ENCODE measurements at regions not wholly inside any gene's neighbourhood (a gene's known extent, or its start where the extent isn't known, plus 50 kb on each side); places are given as distances from the start of the nearest gene placed in this dataset.

- H3K27ac Mint-ChIP-seq: no peak overlapping the region
Observed at GRCh38 chr5:89437450-89438435, 554.8 kb upstream of the MEF2C start.

GRCh38 chr5:89436464-89436863 lies 553.5 kb upstream of the MEF2C start:
- DNase-seq: no peak
- ChIA-PET POLR2A (no interaction called here), CTCF (no interaction called here)
- Mint-ChIP-seq H3K4me3 (no peak overlapping the region), H3K4me1 (no peaks in the 10 kb centered on the region), H3K36me3 (ENCODE audit: low read depth) (no peaks in the 10 kb centered on the region), H3K9me3 (no peaks in the 10 kb centered on the region), H3K27ac (no peak overlapping the region), H3K27me3 (no peaks in the 10 kb centered on the region)

More at GRCh38 chr5:89437450-89438435, 554.8 kb upstream of the MEF2C start:
- no peaks in the 10 kb centered on the region for H3K4me1 Mint-ChIP-seq
- H3K9me3 Mint-ChIP-seq: no peaks in the 10 kb centered on the region
- H3K27me3 Mint-ChIP-seq: no peaks in the 10 kb centered on the region
- DNase-seq: no peak
- H3K36me3 Mint-ChIP-seq (ENCODE audit: low read depth): no peaks in the 10 kb centered on the region
- no peak overlapping the region for H3K4me3 Mint-ChIP-seq
- POLR2A ChIA-PET: no interaction called here
- CTCF ChIA-PET: interaction anchor here (0.6 to 1.0 kb wide), 2 partner anchors 58 to 69 kb away, joined by 3 read pairs; no protein-coding TSS in a partner anchor

- Mint-ChIP-seq H3K27me3 (no peaks in the 10 kb centered on the region), H3K4me3 (no peak overlapping the region), H3K36me3 (ENCODE audit: low read depth) (no peaks in the 10 kb centered on the region), H3K27ac (no peak overlapping the region), H3K9me3 (no peaks in the 10 kb centered on the region), H3K4me1 (no peaks in the 10 kb centered on the region)
- ChIA-PET CTCF (no interaction called here), POLR2A (no interaction called here)
- no peak for DNase-seq
Observed at GRCh38 chr5:89435347-89435746, 552.4 kb upstream of the MEF2C start.

GRCh38 chr5:89428624-89429023 lies 545.6 kb upstream of the MEF2C start:
- no peak for DNase-seq
- Mint-ChIP-seq H3K27me3 (no peaks in the 10 kb centered on the region), H3K4me3 (no peak overlapping the region), H3K36me3 (ENCODE audit: low read depth) (no peaks in the 10 kb centered on the region), H3K27ac (no peak overlapping the region), H3K9me3 (no peaks in the 10 kb centered on the region), H3K4me1 (no peaks in the 10 kb centered on the region)
- POLR2A ChIA-PET: no interaction called here
- CTCF ChIA-PET: no interaction called here

GRCh38 chr5:89425062-89425461 lies 542.1 kb upstream of the MEF2C start:
- H3K36me3 Mint-ChIP-seq (ENCODE audit: low read depth): no peaks in the 10 kb centered on the region
- no peaks in the 10 kb centered on the region for H3K4me1 Mint-ChIP-seq
- no peak overlapping the region for H3K4me3 Mint-ChIP-seq
- H3K27ac Mint-ChIP-seq: no peak overlapping the region
- H3K27me3 Mint-ChIP-seq: no peaks in the 10 kb centered on the region
- CTCF ChIA-PET: no interaction called here
- POLR2A ChIA-PET: no interaction called here
- no peak for DNase-seq
- H3K9me3 Mint-ChIP-seq: no peaks in the 10 kb centered on the region

- POLR2A ChIA-PET: no interaction called here
- Mint-ChIP-seq H3K9me3 (peaks cover 2% of the 10 kb centered on the region), H3K36me3 (ENCODE audit: low read depth) (no peaks in the 10 kb centered on the region), H3K4me1 (no peaks in the 10 kb centered on the region), H3K27ac (no peak overlapping the region), H3K4me3 (no peak overlapping the region), H3K27me3 (no peaks in the 10 kb centered on the region)
- DNase-seq: no peak
- CTCF ChIA-PET: no interaction called here
Observed at GRCh38 chr5:89421035-89421434, 538.1 kb upstream of the MEF2C start.

DNA sequence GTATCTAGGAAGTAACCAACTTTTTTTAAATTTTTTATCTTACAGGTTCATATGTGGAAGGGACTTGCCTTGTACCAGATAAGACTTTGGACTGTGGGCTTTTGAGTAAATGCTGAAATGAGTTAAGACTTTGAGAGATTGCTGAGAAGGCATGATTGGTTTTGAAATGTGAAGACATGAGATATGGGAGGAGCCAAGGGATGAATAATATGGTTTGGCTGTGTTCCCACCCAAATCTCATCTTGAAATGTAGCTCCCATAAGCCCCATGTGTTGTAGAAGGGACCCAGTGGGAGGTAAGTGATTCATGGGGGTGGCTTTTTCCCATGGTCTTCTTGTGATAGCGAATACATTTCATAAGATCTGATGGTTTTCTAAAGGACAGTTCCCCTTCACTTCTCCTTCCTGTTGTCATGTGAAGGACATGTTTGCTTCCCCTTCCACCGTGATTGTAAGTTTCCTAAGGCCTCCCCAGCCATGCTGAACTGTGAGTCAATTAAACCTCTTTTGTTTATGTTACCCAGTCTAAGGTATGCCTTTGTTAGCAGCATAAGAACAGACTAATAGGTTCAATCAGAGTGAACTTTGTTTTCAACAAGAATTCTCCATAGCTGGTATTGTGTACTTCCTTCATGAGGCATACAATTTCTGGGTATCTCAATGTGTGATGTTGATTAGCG lies 535.6 kb upstream of the MEF2C start:
- CTCF ChIA-PET: no interaction called here

DNA sequence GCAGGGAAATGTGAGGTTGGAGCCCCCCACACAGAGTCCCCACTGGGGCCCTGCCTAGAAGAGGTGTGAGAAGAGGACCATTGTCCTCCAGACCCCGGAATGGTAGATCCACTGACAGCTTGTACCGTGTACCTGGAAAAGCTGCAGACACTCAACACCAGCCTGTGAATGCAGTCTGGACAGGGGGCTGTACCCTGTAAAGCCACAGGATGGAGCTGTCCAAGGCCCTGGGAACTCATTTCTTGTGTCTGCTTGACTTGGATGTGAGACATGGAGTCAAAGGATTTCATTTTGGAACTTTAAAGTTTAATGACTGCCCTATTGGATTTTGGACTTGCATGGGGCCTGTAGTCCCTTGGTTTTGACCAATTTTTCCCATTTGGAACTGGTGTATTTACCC lies 535.0 kb upstream of the MEF2C start:
- POLR2A ChIA-PET: no interaction called here
- no peak for DNase-seq
- H3K36me3 Mint-ChIP-seq (ENCODE audit: low read depth): no peaks in the 10 kb centered on the region
- no peaks in the 10 kb centered on the region for H3K4me1 Mint-ChIP-seq
- no peaks in the 10 kb centered on the region for H3K27me3 Mint-ChIP-seq
- no peak overlapping the region for H3K27ac Mint-ChIP-seq
- H3K9me3 Mint-ChIP-seq: peaks cover 2% of the 10 kb centered on the region
- H3K4me3 Mint-ChIP-seq: no peak overlapping the region
- CTCF ChIA-PET: no interaction called here

More for the DNA sequence above, 535.6 kb upstream of the MEF2C start:
- Mint-ChIP-seq H3K4me1 (no peaks in the 10 kb centered on the region), H3K9me3 (peaks cover 2% of the 10 kb centered on the region), H3K36me3 (ENCODE audit: low read depth) (no peaks in the 10 kb centered on the region), H3K27me3 (no peaks in the 10 kb centered on the region), H3K27ac (no peak overlapping the region), H3K4me3 (no peak overlapping the region)
- POLR2A ChIA-PET: no interaction called here
- no peak for DNase-seq

DNA sequence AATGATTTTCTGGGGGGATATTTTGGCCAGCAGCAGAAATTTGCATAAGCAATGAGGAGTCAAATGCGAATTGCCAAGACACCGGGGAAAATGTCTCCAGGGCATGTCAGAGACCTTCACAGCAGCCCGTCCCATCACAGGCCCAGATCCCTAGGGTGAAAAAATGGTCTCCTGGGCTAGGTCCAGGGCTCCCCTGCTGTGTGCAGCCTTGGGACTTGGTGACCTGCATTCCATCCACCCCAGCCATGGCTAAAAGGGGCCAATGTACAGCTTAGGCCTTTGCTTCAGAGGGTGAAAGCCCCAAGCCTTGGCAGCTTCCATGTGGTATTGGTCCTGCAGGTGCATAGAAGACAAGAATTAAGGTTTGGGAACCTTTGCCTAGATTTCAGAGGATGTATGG lies 534.5 kb upstream of the MEF2C start:
- Mint-ChIP-seq H3K27me3 (no peaks in the 10 kb centered on the region), H3K36me3 (ENCODE audit: low read depth) (no peaks in the 10 kb centered on the region), H3K4me3 (no peak overlapping the region), H3K4me1 (no peaks in the 10 kb centered on the region), H3K27ac (no peak overlapping the region), H3K9me3 (peaks cover 2% of the 10 kb centered on the region)
- DNase-seq: no peak
- ChIA-PET CTCF (no interaction called here), POLR2A (no interaction called here)

DNA sequence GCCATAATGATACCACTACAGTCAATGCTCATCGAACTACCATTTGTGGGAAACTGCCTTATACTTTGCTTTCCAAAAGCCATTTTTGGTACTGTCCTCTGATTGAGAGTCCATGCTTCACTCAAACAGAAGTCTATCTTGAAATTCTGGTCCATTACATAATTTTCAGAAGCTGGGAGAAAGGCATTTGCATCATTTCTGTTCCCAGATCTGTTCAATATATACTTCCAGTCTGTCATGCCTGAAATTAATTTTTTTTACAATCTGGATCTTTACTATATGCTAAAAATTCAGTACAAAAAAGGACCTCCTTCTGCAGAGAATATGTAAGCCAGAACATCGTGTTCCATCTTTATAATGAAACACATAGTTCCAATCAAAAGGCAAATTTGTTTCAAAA lies 528.9 kb upstream of the MEF2C start:
- Mint-ChIP-seq H3K36me3 (ENCODE audit: low read depth) (no peaks in the 10 kb centered on the region), H3K4me3 (no peak overlapping the region), H3K9me3 (no peaks in the 10 kb centered on the region), H3K27ac (no peak overlapping the region), H3K27me3 (no peaks in the 10 kb centered on the region), H3K4me1 (no peaks in the 10 kb centered on the region)
- CTCF ChIA-PET: no interaction called here
- DNase-seq: no peak
- POLR2A ChIA-PET: no interaction called here

DNA sequence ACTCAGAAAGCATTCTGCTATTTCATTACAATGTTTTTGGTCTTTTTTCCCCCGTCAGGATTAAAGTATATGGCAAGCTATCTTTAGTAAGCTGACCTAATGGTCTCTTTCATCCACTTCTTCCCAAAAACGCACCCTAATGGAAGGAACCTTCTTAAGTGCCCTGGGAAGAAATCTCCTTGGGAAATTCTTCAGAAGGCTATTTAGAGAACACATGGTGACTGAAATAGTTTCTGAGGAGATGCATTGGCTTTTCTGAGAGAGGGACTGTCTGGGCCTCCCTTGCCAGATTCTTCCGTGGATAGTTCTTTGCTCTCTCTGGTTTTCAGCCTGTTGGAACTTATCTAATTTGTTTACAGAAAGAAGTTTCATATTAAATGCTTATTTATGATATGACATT lies 524.1 kb upstream of the MEF2C start:
- no peaks in the 10 kb centered on the region for H3K36me3 Mint-ChIP-seq (ENCODE audit: low read depth)
- H3K4me1 Mint-ChIP-seq: no peaks in the 10 kb centered on the region
- no peak overlapping the region for H3K27ac Mint-ChIP-seq
- CTCF ChIA-PET: no interaction called here
- H3K4me3 Mint-ChIP-seq: no peak overlapping the region
- H3K9me3 Mint-ChIP-seq: no peaks in the 10 kb centered on the region
- H3K27me3 Mint-ChIP-seq: no peaks in the 10 kb centered on the region
- POLR2A ChIA-PET: no interaction called here
- DNase-seq: no peak

DNA sequence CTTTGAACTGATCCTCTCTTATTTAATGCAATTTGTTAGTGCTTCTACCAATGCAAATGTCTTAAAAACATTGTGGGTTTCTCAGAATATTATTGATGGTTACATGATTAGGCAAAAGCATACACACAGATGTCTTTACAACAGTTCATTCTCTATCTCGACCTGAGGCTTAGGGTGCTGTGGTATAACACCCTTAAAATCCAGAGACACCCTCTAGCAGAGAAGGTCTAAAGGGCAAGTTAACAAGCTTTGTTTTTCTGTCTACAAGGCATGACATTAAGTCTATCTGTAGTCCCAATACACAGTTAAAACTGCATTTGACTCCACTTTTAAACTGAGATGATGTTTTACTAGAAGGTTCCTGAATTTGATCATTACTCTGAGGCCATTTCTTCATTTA lies 518.7 kb upstream of the MEF2C start:
- Mint-ChIP-seq H3K4me1 (peaks cover 5% of the 10 kb centered on the region), H3K9me3 (no peaks in the 10 kb centered on the region), H3K36me3 (ENCODE audit: low read depth) (no peaks in the 10 kb centered on the region), H3K27ac (no peak overlapping the region), H3K27me3 (no peaks in the 10 kb centered on the region), H3K4me3 (no peak overlapping the region)
- CTCF ChIA-PET: no interaction called here
- DNase-seq: no peak
- POLR2A ChIA-PET: no interaction called here

- peaks cover 11% of the 10 kb centered on the region for H3K4me1 Mint-ChIP-seq
- H3K36me3 Mint-ChIP-seq (ENCODE audit: low read depth): no peaks in the 10 kb centered on the region
- ChIA-PET CTCF (no interaction called here), POLR2A (no interaction called here)
- no peaks in the 10 kb centered on the region for H3K27me3 Mint-ChIP-seq
- no peak overlapping the region for H3K4me3 Mint-ChIP-seq
- H3K9me3 Mint-ChIP-seq: no peaks in the 10 kb centered on the region
- no peak overlapping the region for H3K27ac Mint-ChIP-seq
- no peak for DNase-seq
Observed at GRCh38 chr5:89401012-89401411, 518.0 kb upstream of the MEF2C start.

DNA sequence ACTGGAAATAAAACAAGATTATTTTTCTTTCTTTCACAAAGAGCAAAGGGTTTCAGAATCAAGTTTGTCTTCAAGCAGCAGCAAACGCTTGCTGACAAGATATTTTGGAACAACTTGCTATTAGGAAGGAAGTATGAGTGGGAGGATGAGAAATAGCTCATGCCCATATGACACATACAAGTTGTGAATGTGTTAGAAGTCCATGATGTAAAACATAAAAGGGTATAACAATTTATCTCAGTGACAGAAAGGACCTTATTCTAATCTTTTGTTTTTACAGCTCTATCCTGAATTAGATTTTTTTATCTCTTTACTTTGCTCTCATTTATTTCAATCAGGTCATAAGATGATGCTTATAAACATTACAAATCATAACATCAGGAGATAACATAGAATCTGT lies 516.6 kb upstream of the MEF2C start:
- H3K4me3 Mint-ChIP-seq: no peak overlapping the region
- H3K9me3 Mint-ChIP-seq: no peaks in the 10 kb centered on the region
- no peaks in the 10 kb centered on the region for H3K36me3 Mint-ChIP-seq (ENCODE audit: low read depth)

More for the DNA sequence above, 516.6 kb upstream of the MEF2C start:
- no peak for DNase-seq
- H3K27ac Mint-ChIP-seq: no peak overlapping the region
- ChIA-PET CTCF (no interaction called here), POLR2A (no interaction called here)
- no peaks in the 10 kb centered on the region for H3K27me3 Mint-ChIP-seq
- peaks cover 15% of the 10 kb centered on the region for H3K4me1 Mint-ChIP-seq
